WTC11 (cell line): ENCODE measurements at regions not wholly inside any gene's neighbourhood (a gene's known extent, or its start where the extent isn't known, plus 50 kb on each side); places are given as distances from the start of the nearest gene placed in this dataset.

Source experiments
- ATAC-seq: fragments of 200-7000 bp; cut with Tn5 transposase; 2 replicates; pipeline ENCODE4 v1.10.0; 2021; ENCODE audit warnings: mild to moderate bottlenecking, moderate library complexity
- CTCF ChIA-PET: fragments of 300-600 bp; sonication (Branson Sonifier 250); formaldehyde crosslinking; loops from one replicate; lab custom pipeline; 2021; ENCODE audit warnings: antibody characterized with exemption; lab: Charles Lee
- POLR2A ChIA-PET: fragments of 350-600 bp; sonication (Branson Sonifier 250); formaldehyde crosslinking; loops from one replicate; lab custom pipeline; 2021; ENCODE audit warnings: antibody characterized with exemption; lab: Charles Lee
- DNase-seq: peaks from one replicate; pipeline ENCODE4 v3.0.0; 2021; ENCODE audit warnings: low spot score
- H3K27ac Mint-ChIP-seq: 2 replicates; pipeline ENCODE4 v1.8.0; 2021; ENCODE audit warnings: mixed read lengths
- H3K27me3 Mint-ChIP-seq: 2 replicates; pipeline ENCODE4 v1.8.0; 2021; ENCODE audit warnings: low read depth, mild to moderate bottlenecking, moderate library complexity, mixed read lengths
- H3K36me3 Mint-ChIP-seq: 2 replicates; pipeline ENCODE4 v1.8.0; 2021; ENCODE audit warnings: mixed read lengths
- H3K4me1 Mint-ChIP-seq: 2 replicates; pipeline ENCODE4 v1.8.0; 2022; ENCODE audit warnings: mixed read lengths
- H3K4me3 Mint-ChIP-seq: 2 replicates; pipeline ENCODE4 v1.8.0; 2021; ENCODE audit warnings: mild to moderate bottlenecking, moderate library complexity, mixed read lengths
- H3K9me3 Mint-ChIP-seq: 2 replicates; pipeline ENCODE4 v1.8.0; 2021; ENCODE audit warnings: mixed read lengths
- AFF4 ChIP-seq: sonication (generic); formaldehyde crosslinking; IDR thresholded peaks from 2 replicates; pipeline ENCODE4 v1.8.1; 2023; ENCODE audit warnings: mild to moderate bottlenecking, missing genetic modification reagents, borderline replicate concordance
- CBFB ChIP-seq: sonication (generic); formaldehyde crosslinking; IDR thresholded peaks from 2 replicates; pipeline ENCODE4 v1.8.1; 2022; ENCODE audit warnings: mild to moderate bottlenecking, low read depth, missing genetic modification reagents
- CREM ChIP-seq: sonication (generic); formaldehyde crosslinking; IDR thresholded peaks from 2 replicates; pipeline ENCODE4 v1.8.1; 2022; ENCODE audit warnings: mild to moderate bottlenecking, missing genetic modification reagents, moderate library complexity
- EMX1 ChIP-seq: fragments of 250-450 bp; sonication (Bioruptor Pico); IDR thresholded peaks from 2 replicates; pipeline ENCODE4 v1.8.0; 2021; ENCODE audit warnings: mild to moderate bottlenecking
- FOXK1 ChIP-seq: sonication (generic); formaldehyde crosslinking; IDR thresholded peaks from 2 replicates; pipeline ENCODE4 v1.8.0; 2022; ENCODE audit warnings: mild to moderate bottlenecking, moderate library complexity, missing genetic modification reagents
- GRHL2 ChIP-seq: fragments of 250-450 bp; sonication (Bioruptor Pico); IDR thresholded peaks from 2 replicates; pipeline ENCODE4 v1.8.0; 2022; ENCODE audit warnings: mild to moderate bottlenecking, moderate library complexity; ENCODE audit not compliant: insufficient replicate concordance, severe bottlenecking
- HMGA2 ChIP-seq: fragments of 250-450 bp; sonication (Bioruptor Pico); IDR thresholded peaks from 2 replicates; pipeline ENCODE4 v1.4.0; 2021; ENCODE audit warnings: mild to moderate bottlenecking, moderate library complexity
- MAX ChIP-seq: sonication (generic); formaldehyde crosslinking; IDR thresholded peaks from 2 replicates; pipeline ENCODE4 v1.8.0; 2022; ENCODE audit warnings: mild to moderate bottlenecking, missing genetic modification reagents
- NR2C2 ChIP-seq: sonication (generic); formaldehyde crosslinking; IDR thresholded peaks from 2 replicates; pipeline ENCODE4 v1.8.0; 2022; ENCODE audit warnings: mild to moderate bottlenecking, missing genetic modification reagents
- NR3C1 ChIP-seq: sonication (generic); formaldehyde crosslinking; conservative IDR thresholded peaks from 2 replicates; pipeline ENCODE4 v1.8.1; 2023; ENCODE audit warnings: low read depth, mild to moderate bottlenecking, missing genetic modification reagents
- PRRX2 ChIP-seq: fragments of 250-450 bp; sonication (Bioruptor Pico); IDR thresholded peaks from 2 replicates; pipeline ENCODE4 v1.8.0; 2021; ENCODE audit warnings: mild to moderate bottlenecking
- RELA ChIP-seq: sonication (generic); formaldehyde crosslinking; IDR thresholded peaks from 2 replicates; pipeline ENCODE4 v1.8.1; 2022; ENCODE audit warnings: missing genetic modification reagents, mild to moderate bottlenecking, borderline replicate concordance
- TP53 ChIP-seq: sonication (generic); formaldehyde crosslinking; IDR thresholded peaks from 2 replicates; pipeline ENCODE4 v1.8.1; 2023; ENCODE audit warnings: mild to moderate bottlenecking, missing genetic modification reagents
- USF2 ChIP-seq: sonication (generic); formaldehyde crosslinking; IDR thresholded peaks from 2 replicates; pipeline ENCODE4 v1.8.1; 2023; ENCODE audit warnings: mild to moderate bottlenecking, missing genetic modification reagents, moderate library complexity
- ZNF263 ChIP-seq: sonication (generic); formaldehyde crosslinking; IDR thresholded peaks from 2 replicates; pipeline ENCODE4 v1.8.1; 2022; ENCODE audit warnings: low read depth, mild to moderate bottlenecking, moderate library complexity, missing genetic modification reagents
- TF ChIP-seq, protein P1 (sequence below): fragments of 250-450 bp; sonication (Bioruptor Pico); IDR thresholded peaks from 2 replicates; pipeline ENCODE4 v1.9.0; 2021; ENCODE audit warnings: mild to moderate bottlenecking, borderline replicate concordance
- TF ChIP-seq, protein P2 (sequence below): sonication (generic); formaldehyde crosslinking; IDR thresholded peaks from 2 replicates; pipeline ENCODE4 v1.8.0; 2023; ENCODE audit warnings: mild to moderate bottlenecking, missing genetic modification reagents
- TF ChIP-seq, protein P3 (sequence below): sonication (generic); formaldehyde crosslinking; IDR thresholded peaks from 2 replicates; pipeline ENCODE4 v1.8.1; 2022; ENCODE audit warnings: mild to moderate bottlenecking, moderate library complexity, missing genetic modification reagents
- TF ChIP-seq, protein P4 (sequence below): sonication (generic); formaldehyde crosslinking; IDR thresholded peaks from 2 replicates; pipeline ENCODE4 v1.8.1; 2022; ENCODE audit warnings: low read depth, mild to moderate bottlenecking, moderate library complexity, missing genetic modification reagents, borderline replicate concordance

GRCh38 chr1:198903203-198903602 lies 264.4 kb downstream of the PTPRC start (continued):
- no peak for TF ChIP-seq PRRX2 (CRISPR knock-in tag)
- TF ChIP-seq EMX1 (CRISPR knock-in tag), result no peak

- ATAC-seq (no peak), DNase-seq (no peak)
- ChIA-PET POLR2A (no interaction called here), CTCF (interaction anchor here (0.8 to 1.1 kb wide), 2 partner anchors 11 to 518 kb away, joined by 3 to 4 read pairs; no protein-coding TSS in a partner anchor)
- H3K4me1 Mint-ChIP-seq, result peaks cover 17% of the 10 kb centered on the region
- H3K27me3 Mint-ChIP-seq, result no peaks in the 10 kb centered on the region
- no peak overlapping the region; the same call in 1 of the 2 replicates for H3K27ac Mint-ChIP-seq
- no peak for TF ChIP-seq FOXK1 (CRISPR knock-in tag)
- no peak for TF ChIP-seq GRHL2 (CRISPR knock-in tag)
- no peak for TF ChIP-seq RELA
- no peak for TF ChIP-seq CREM (CRISPR knock-in tag)
- TF ChIP-seq, protein P1, sequence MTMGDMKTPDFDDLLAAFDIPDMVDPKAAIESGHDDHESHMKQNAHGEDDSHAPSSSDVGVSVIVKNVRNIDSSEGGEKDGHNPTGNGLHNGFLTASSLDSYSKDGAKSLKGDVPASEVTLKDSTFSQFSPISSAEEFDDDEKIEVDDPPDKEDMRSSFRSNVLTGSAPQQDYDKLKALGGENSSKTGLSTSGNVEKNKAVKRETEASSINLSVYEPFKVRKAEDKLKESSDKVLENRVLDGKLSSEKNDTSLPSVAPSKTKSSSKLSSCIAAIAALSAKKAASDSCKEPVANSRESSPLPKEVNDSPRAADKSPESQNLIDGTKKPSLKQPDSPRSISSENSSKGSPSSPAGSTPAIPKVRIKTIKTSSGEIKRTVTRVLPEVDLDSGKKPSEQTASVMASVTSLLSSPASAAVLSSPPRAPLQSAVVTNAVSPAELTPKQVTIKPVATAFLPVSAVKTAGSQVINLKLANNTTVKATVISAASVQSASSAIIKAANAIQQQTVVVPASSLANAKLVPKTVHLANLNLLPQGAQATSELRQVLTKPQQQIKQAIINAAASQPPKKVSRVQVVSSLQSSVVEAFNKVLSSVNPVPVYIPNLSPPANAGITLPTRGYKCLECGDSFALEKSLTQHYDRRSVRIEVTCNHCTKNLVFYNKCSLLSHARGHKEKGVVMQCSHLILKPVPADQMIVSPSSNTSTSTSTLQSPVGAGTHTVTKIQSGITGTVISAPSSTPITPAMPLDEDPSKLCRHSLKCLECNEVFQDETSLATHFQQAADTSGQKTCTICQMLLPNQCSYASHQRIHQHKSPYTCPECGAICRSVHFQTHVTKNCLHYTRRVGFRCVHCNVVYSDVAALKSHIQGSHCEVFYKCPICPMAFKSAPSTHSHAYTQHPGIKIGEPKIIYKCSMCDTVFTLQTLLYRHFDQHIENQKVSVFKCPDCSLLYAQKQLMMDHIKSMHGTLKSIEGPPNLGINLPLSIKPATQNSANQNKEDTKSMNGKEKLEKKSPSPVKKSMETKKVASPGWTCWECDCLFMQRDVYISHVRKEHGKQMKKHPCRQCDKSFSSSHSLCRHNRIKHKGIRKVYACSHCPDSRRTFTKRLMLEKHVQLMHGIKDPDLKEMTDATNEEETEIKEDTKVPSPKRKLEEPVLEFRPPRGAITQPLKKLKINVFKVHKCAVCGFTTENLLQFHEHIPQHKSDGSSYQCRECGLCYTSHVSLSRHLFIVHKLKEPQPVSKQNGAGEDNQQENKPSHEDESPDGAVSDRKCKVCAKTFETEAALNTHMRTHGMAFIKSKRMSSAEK (CRISPR knock-in tag), result no peak
- no peak for TF ChIP-seq ZNF263 (CRISPR knock-in tag)
- TF ChIP-seq CBFB (CRISPR knock-in tag), result no peak
- no peak for TF ChIP-seq MAX (CRISPR knock-in tag)
- no peak for TF ChIP-seq NR3C1
- TF ChIP-seq, protein P2, sequence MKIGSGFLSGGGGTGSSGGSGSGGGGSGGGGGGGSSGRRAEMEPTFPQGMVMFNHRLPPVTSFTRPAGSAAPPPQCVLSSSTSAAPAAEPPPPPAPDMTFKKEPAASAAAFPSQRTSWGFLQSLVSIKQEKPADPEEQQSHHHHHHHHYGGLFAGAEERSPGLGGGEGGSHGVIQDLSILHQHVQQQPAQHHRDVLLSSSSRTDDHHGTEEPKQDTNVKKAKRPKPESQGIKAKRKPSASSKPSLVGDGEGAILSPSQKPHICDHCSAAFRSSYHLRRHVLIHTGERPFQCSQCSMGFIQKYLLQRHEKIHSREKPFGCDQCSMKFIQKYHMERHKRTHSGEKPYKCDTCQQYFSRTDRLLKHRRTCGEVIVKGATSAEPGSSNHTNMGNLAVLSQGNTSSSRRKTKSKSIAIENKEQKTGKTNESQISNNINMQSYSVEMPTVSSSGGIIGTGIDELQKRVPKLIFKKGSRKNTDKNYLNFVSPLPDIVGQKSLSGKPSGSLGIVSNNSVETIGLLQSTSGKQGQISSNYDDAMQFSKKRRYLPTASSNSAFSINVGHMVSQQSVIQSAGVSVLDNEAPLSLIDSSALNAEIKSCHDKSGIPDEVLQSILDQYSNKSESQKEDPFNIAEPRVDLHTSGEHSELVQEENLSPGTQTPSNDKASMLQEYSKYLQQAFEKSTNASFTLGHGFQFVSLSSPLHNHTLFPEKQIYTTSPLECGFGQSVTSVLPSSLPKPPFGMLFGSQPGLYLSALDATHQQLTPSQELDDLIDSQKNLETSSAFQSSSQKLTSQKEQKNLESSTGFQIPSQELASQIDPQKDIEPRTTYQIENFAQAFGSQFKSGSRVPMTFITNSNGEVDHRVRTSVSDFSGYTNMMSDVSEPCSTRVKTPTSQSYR (CRISPR knock-in tag), result no peak
- no peak for TF ChIP-seq USF2 (CRISPR knock-in tag)
- no peak for TF ChIP-seq TP53 (CRISPR knock-in tag)
- TF ChIP-seq, protein P3, sequence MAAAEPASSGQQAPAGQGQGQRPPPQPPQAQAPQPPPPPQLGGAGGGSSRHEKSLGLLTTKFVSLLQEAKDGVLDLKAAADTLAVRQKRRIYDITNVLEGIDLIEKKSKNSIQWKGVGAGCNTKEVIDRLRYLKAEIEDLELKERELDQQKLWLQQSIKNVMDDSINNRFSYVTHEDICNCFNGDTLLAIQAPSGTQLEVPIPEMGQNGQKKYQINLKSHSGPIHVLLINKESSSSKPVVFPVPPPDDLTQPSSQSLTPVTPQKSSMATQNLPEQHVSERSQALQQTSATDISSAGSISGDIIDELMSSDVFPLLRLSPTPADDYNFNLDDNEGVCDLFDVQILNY (CRISPR knock-in tag), result no peak
- no peak for TF ChIP-seq NR2C2 (CRISPR knock-in tag)
- TF ChIP-seq, protein P4, sequence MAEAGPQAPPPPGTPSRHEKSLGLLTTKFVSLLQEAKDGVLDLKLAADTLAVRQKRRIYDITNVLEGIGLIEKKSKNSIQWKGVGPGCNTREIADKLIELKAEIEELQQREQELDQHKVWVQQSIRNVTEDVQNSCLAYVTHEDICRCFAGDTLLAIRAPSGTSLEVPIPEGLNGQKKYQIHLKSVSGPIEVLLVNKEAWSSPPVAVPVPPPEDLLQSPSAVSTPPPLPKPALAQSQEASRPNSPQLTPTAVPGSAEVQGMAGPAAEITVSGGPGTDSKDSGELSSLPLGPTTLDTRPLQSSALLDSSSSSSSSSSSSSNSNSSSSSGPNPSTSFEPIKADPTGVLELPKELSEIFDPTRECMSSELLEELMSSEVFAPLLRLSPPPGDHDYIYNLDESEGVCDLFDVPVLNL (CRISPR knock-in tag), result no peak
- no peak for TF ChIP-seq HMGA2 (CRISPR knock-in tag)
- TF ChIP-seq AFF4, result no peak
- no peaks in the 10 kb centered on the region for H3K9me3 Mint-ChIP-seq
- H3K4me3 Mint-ChIP-seq, result no peak overlapping the region
- H3K36me3 Mint-ChIP-seq, result no peaks in the 10 kb centered on the region
Measured at GRCh38 chr1:198903621-198904020, 264.8 kb downstream of the PTPRC start.
